ENCODE measurements at regions not wholly inside any gene's neighbourhood (a gene's known extent, or its start where the extent isn't known, plus 50 kb on each side); places are given as distances from the start of the nearest gene placed in this dataset.
"Not testable (repeated sequence)": the region's sequence is repeated elsewhere in the genome, so short reads cannot be mapped to it uniquely, and the experiment has no call there.

DNA sequence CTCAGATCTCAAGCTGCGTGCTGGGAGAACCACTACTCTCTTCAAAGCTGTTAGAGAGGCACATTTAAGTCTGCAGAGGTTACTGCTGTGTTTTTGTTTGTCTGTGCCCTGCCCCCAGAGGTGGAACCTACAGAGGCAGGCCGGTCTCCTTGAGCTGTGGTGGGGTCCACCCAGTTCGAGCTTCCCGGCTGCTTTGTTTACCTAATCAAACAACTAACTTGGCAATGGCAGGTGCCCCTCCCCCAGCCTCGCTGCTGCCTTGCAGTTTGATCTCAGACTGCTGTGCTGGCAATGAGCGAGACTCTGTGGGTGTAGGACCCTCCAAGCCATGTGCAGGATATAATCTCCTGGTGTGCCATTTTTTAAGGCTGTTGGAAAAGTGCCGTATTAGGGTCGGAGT lies 442.4 kb downstream of the TMEM232 start:
- not testable (repeated sequence) for TF ChIP-seq MYC (IDR thresholded peaks at IDR 0.05; ENCODE audit: borderline replicate concordance, low read length); KDM5A (IDR thresholded peaks at IDR 0.05)
